Esophagus muscularis mucosa (tissue), 4 donors: ENCODE measurements at regions not wholly inside any gene's neighbourhood (a gene's known extent, or its start where the extent isn't known, plus 50 kb on each side); places are given as distances from the start of the nearest gene placed in this dataset.

Source experiments
- DNase-seq: peaks from one replicate; pipeline ENCODE4 v3.0.0-alpha.2; 2017; ENCODE audit errors: extremely low spot score
- H3K27ac ChIP-seq, 4 donors: fragments of 200-600 bp; sonication (generic); replicated peaks in 1 of 4; 1 replicate in 3 of 4; 2 replicates in 1 of 4; pipeline ENCODE4 v1.5.1; 2016 to 2019; ENCODE audit warnings: mild to moderate bottlenecking in 1 of 4
- H3K27me3 ChIP-seq, 4 donors: fragments of 200-600 bp; sonication (generic); one replicate each; pipeline versions ENCODE4 v1.5.1 to v1.6.0; 2016 to 2019
- H3K36me3 ChIP-seq, 4 donors: fragments of 200-600 bp; sonication (generic); one replicate each; pipeline ENCODE4 v1.5.1; 2016 to 2019
- H3K4me1 ChIP-seq, 4 donors: fragments of 200-600 bp; sonication (generic); one replicate each; pipeline ENCODE4 v1.5.1; 2016 to 2019
- H3K4me3 ChIP-seq, 4 donors: fragments of 200-600 bp; sonication (generic); 1 replicate in 2 of 4; 2 replicates in 2 of 4; pipeline ENCODE4 v1.5.1; 2016 to 2019; ENCODE audit warnings: mild to moderate bottlenecking in 4 of 4, moderate library complexity in 1 of 4
- H3K9me3 ChIP-seq, 4 donors: fragments of 200-600 bp; sonication (generic); 1 replicate in 3 of 4; 2 replicates in 1 of 4; pipeline ENCODE4 v1.5.1; 2016 to 2019
- EP300 ChIP-seq: sonication (generic); formaldehyde crosslinking; IDR thresholded peaks from one replicate; pipeline ENCODE4 v1.6.1; 2017; ENCODE audit warnings: antibody characterized with exemption
- POLR2A ChIP-seq: fragments of 450-650 bp; IDR thresholded peaks from one replicate; pipeline ENCODE4 v1.6.1; 2017; ENCODE audit warnings: antibody characterized with exemption, moderate library complexity, mild to moderate bottlenecking, low read depth
- POLR2AphosphoS5 ChIP-seq, 2 donors: sonication (generic); formaldehyde crosslinking; IDR thresholded peaks; one replicate each; pipeline ENCODE4 v1.6.1; 2017; ENCODE audit warnings: antibody characterized with exemption in 2 of 2
- WGBS: methylation state at CpG from one replicate; pipeline ENCODE4 v1.1.5; 2018; 5-methylcytosine and 5-hydroxymethylcytosine counted together
- intact Hi-C: fragments of 100-400 bp; cut with DNase I; formaldehyde crosslinking; loops from one replicate; pipeline ENCODE4 v1.15.1; 2023
- TF ChIP-seq, protein P1 (sequence below), 3 experiments: fragments of 200-600 bp in 2 of 3; fragments of 450-650 bp in 1 of 3; sonication (generic) in 2 of 3; IDR thresholded peaks; one replicate each; pipeline ENCODE4 v1.5.1; 2017 to 2019; ENCODE audit warnings: antibody characterized with exemption in 3 of 3, mild to moderate bottlenecking in 2 of 3, moderate library complexity in 1 of 3

DNA sequence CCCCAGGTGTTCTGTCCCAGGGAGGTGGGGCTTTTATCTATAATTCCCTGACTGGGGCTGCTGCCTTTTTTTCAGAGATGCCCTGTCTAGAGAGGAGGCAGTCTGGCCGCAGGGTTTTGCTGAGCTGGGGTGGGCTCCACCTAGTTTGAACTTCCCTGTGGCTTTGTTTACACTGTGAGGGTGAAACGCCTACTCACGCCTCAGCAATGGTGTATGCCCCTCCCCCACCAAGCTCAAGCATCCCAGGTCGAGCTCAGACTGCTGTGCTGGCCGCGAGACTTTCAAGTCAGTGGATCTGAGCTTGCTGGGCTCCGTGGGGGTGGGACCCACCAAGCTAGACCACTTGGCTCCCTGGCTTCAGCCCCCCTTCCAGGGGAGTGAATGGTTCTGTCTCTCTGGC is 124.3 kb downstream of the CENPF start:
- Histone ChIP-seq H3K4me1 (no peaks in the 10 kb centered on the region), H3K36me3 (no peaks in the 10 kb centered on the region), H3K9me3 (peaks cover 0 to 7% (median 0%) of the 10 kb centered on the region in 4 donors), H3K27ac (no peak overlapping the region), H3K27me3 (no peaks in the 10 kb centered on the region), H3K4me3 (no peak overlapping the region)
- WGBS: 44% methylated on average over 5 of the region's 7 CpGs
- intact Hi-C loops: no loop called here
- no peak for DNase-seq
- TF ChIP-seq POLR2AphosphoS5 (IDR thresholded peaks at IDR 0.05) (no peak), POLR2A (no peak), EP300 (no peak)
- TF ChIP-seq, protein P1, sequence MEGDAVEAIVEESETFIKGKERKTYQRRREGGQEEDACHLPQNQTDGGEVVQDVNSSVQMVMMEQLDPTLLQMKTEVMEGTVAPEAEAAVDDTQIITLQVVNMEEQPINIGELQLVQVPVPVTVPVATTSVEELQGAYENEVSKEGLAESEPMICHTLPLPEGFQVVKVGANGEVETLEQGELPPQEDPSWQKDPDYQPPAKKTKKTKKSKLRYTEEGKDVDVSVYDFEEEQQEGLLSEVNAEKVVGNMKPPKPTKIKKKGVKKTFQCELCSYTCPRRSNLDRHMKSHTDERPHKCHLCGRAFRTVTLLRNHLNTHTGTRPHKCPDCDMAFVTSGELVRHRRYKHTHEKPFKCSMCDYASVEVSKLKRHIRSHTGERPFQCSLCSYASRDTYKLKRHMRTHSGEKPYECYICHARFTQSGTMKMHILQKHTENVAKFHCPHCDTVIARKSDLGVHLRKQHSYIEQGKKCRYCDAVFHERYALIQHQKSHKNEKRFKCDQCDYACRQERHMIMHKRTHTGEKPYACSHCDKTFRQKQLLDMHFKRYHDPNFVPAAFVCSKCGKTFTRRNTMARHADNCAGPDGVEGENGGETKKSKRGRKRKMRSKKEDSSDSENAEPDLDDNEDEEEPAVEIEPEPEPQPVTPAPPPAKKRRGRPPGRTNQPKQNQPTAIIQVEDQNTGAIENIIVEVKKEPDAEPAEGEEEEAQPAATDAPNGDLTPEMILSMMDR (IDR thresholded peaks at IDR 0.05): no peak

DNA sequence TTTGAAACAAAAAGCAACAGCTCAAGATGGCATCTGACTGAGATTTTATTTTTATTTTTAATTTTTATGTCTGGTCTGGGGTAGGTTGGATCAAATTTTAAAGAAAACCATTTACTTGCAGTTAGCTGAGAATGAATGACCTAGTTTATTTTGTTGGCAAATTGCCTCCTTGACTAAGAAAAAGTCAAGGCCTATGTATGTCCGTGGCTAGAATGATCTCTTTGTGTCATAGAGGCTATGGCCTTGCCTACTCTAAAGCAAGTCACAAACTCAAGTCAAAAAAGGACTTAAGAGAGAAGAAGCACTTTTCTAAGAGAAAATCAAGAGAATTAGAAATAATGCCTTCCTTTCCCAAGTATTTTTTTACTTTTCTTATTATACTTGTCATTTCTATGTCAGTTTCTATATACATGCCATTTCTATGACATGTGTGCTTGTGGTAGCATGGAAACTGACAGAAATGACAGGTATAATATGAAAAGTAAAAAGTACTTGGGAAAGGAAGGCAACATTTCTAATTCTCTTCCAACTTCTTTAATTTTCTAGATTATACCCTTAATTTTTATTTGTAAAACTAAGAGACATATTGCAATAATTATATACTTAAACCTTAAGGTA is 136.7 kb downstream of the CENPF start:
- WGBS: 38% methylated on average over 1 of the region's 1 CpG

DNA sequence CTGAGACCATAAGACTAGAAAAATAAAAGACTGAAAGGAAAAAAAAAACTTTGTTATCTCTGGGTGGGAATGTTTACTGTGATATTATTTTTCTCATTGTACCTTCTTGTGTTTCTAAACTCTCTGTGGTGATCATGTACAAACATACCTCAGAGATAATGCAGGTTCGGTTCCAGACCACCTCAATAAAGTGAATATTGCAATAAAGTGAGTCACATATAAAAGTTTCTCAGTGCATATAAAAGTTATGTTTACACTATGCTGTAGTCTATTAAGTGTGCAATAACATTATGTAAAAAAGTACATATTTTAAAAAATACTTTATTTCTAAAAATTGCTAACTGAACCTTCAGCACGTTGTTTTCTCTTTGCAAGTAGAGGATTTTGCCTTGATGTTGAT is 137.5 kb downstream of the CENPF start:
- H3K4me3 ChIP-seq: no peak overlapping the region
- no peak for TF ChIP-seq EP300
- no peak for TF ChIP-seq POLR2AphosphoS5 (IDR thresholded peaks at IDR 0.05)
- no peak for TF ChIP-seq POLR2A
- TF ChIP-seq, protein P1 (IDR thresholded peaks at IDR 0.05): no peak
- no peaks in the 10 kb centered on the region for H3K27me3 ChIP-seq
- WGBS: 77% methylated on average over 2 of the region's 2 CpGs
- intact Hi-C loops: no loop called here
- no peak for DNase-seq
- H3K9me3 ChIP-seq: no peaks in the 10 kb centered on the region
- H3K4me1 ChIP-seq: no peaks in the 10 kb centered on the region
- H3K36me3 ChIP-seq: no peaks in the 10 kb centered on the region
- H3K27ac ChIP-seq: no peak overlapping the region

More for the DNA sequence above, 136.7 kb downstream of the CENPF start:
- Histone ChIP-seq H3K27ac (no peak overlapping the region), H3K4me1 (no peaks in the 10 kb centered on the region), H3K27me3 (no peaks in the 10 kb centered on the region), H3K9me3 (no peaks in the 10 kb centered on the region), H3K4me3 (no peak overlapping the region), H3K36me3 (no peaks in the 10 kb centered on the region)
- no peak for DNase-seq
- intact Hi-C loops: no loop called here
- TF ChIP-seq EP300 (no peak), POLR2AphosphoS5 (IDR thresholded peaks at IDR 0.05) (no peak), POLR2A (no peak)
- TF ChIP-seq, protein P1 (IDR thresholded peaks at IDR 0.05): no peak

DNA sequence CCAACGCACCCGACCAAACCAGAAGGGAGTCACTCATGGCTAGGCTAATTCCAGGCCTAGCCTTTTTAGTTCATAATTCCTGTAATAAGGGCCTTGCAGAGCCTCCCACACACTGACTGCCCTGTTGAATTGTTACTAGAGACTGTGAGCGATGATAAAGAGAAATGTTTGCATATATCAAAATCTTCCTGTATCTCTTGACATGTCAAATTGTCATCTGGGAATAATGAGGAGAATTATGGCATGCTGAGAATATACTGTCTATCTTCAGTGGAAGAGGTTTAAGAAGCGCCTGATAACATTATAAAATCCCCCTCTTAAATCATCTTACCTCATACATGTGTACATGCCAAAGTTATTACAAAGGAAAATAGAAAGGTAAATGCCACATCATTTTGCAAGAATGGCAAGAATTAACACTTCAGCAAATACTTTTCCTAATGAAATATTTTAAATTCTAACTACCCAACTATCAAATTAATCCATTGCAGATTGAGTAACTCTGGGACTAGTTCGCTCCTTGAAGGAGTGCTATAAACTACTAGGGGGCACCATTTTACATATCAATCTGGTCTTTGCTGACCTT is 144.1 kb downstream of the CENPF start:
- intact Hi-C loops: no loop called here

More for the DNA sequence above, 144.1 kb downstream of the CENPF start:
- TF ChIP-seq POLR2AphosphoS5 (IDR thresholded peaks at IDR 0.05): no peak
- TF ChIP-seq EP300: no peak
- TF ChIP-seq POLR2A: no peak
- TF ChIP-seq, protein P1 (IDR thresholded peaks at IDR 0.05): no peak
- 85% methylated on average over 5 of the region's 5 CpGs for WGBS
- no peaks in the 10 kb centered on the region for H3K9me3 ChIP-seq
- H3K27me3 ChIP-seq: no peaks in the 10 kb centered on the region
- no peaks in the 10 kb centered on the region for H3K4me1 ChIP-seq
- no peak for DNase-seq
- no peak overlapping the region for H3K4me3 ChIP-seq
- H3K36me3 ChIP-seq: no peaks in the 10 kb centered on the region
- H3K27ac ChIP-seq: no peak overlapping the region
